Activated CD8-positive, alpha-beta memory T cell treated with anti-CD3 and anti-CD28 coated beads for 24 hours (primary cell): ENCODE measurements at regions not wholly inside any gene's neighbourhood (a gene's known extent, or its start where the extent isn't known, plus 50 kb on each side); places are given as distances from the start of the nearest gene placed in this dataset.

Source experiments
- DNase-seq: peaks from one replicate; pipeline ENCODE4 v3.0.0-alpha.2; 2020

GRCh38 chr2:45172142-45172541, 162.9 kb upstream of the SIX2 start:
- DNase-seq, result no peak

- no peak for DNase-seq
Observed at GRCh38 chr2:45171136-45171501, 161.9 kb upstream of the SIX2 start.

- DNase-seq, result no peak
Observed at GRCh38 chr2:45170191-45171135, 161.2 kb upstream of the SIX2 start.

GRCh38 chr2:45169339-45170190, 160.3 kb upstream of the SIX2 start:
- peak; percentile 58 for DNase-seq

- peak; percentile 56 for DNase-seq
Observed at GRCh38 chr2:45168711-45169338, 159.6 kb upstream of the SIX2 start.

GRCh38 chr2:45167920-45168629, 158.8 kb upstream of the SIX2 start:
- DNase-seq, result no peak

GRCh38 chr2:45166229-45166890, 157.1 kb upstream of the SIX2 start:
- no peak for DNase-seq

GRCh38 chr2:45162711-45163110, 153.5 kb upstream of the SIX2 start:
- no peak for DNase-seq

- no peak for DNase-seq
Observed at GRCh38 chr2:45156605-45157004, 147.4 kb upstream of the SIX2 start.

GRCh38 chr2:45154606-45155155, 145.4 kb upstream of the SIX2 start:
- DNase-seq, result no peak

GRCh38 chr2:45154144-45154543, 144.9 kb upstream of the SIX2 start:
- DNase-seq, result no peak

- no peak for DNase-seq
Observed at GRCh38 chr2:45153121-45153520, 143.9 kb upstream of the SIX2 start.

GRCh38 chr2:45152691-45153090, 143.4 kb upstream of the SIX2 start:
- DNase-seq, result no peak

- no peak for DNase-seq
Observed at GRCh38 chr2:45145073-45145899, 136.0 kb upstream of the SIX2 start.

GRCh38 chr2:45141883-45142866, 132.9 kb upstream of the SIX2 start:
- no peak for DNase-seq

- no peak for DNase-seq
Observed at GRCh38 chr2:45140675-45141074, 131.4 kb upstream of the SIX2 start.

GRCh38 chr2:45138904-45139303, 129.7 kb upstream of the SIX2 start:
- DNase-seq, result no peak

GRCh38 chr2:45137966-45138695, 128.9 kb upstream of the SIX2 start:
- no peak for DNase-seq

- DNase-seq, result no peak
Observed at GRCh38 chr2:45134726-45135125, 125.5 kb upstream of the SIX2 start.
